Lower lobe of right lung (tissue), 2 donors: ENCODE measurements at regions not wholly inside any gene's neighbourhood (a gene's known extent, or its start where the extent isn't known, plus 50 kb on each side); places are given as distances from the start of the nearest gene placed in this dataset.

Source experiments
- ATAC-seq, 2 donors: fragments of 200-7000 bp; cut with Tn5 transposase; one replicate each; pipeline ENCODE4 v1.9.1; 2020 to 2022; ENCODE audit warnings: mild to moderate bottlenecking in 2 of 2, moderate library complexity in 2 of 2
- DNase-seq: peaks from one replicate; pipeline ENCODE4 v3.0.0-alpha.2; 2020
- H3K27ac ChIP-seq: fragments of 200-600 bp; one replicate; pipeline ENCODE4 v1.8.0; 2022
- H3K27me3 ChIP-seq: fragments of 200-600 bp; one replicate; pipeline ENCODE4 v1.8.0; 2022; ENCODE audit warnings: low read depth
- H3K36me3 ChIP-seq: fragments of 200-600 bp; one replicate; pipeline ENCODE4 v1.8.0; 2022; ENCODE audit warnings: mild to moderate bottlenecking
- H3K4me1 ChIP-seq: fragments of 200-600 bp; one replicate; pipeline ENCODE4 v1.8.0; 2022
- H3K4me3 ChIP-seq: fragments of 200-600 bp; one replicate; pipeline ENCODE4 v1.8.0; 2022; ENCODE audit warnings: mild to moderate bottlenecking
- H3K9me3 ChIP-seq: fragments of 200-600 bp; one replicate; pipeline ENCODE4 v1.8.0; 2022
- intact Hi-C: fragments of 100-400 bp; cut with DNase I; formaldehyde crosslinking; loops from one replicate; pipeline ENCODE4 v1.11.0; 2022
- TF ChIP-seq, protein P1 (sequence below): fragments of 200-600 bp; IDR thresholded peaks from one replicate; pipeline ENCODE4 v1.8.0; 2022; ENCODE audit warnings: antibody characterized with exemption, mild to moderate bottlenecking
- donor health status: DM: no; HTN: yes; CAD: no; lungs with severe emphysema.

DNA sequence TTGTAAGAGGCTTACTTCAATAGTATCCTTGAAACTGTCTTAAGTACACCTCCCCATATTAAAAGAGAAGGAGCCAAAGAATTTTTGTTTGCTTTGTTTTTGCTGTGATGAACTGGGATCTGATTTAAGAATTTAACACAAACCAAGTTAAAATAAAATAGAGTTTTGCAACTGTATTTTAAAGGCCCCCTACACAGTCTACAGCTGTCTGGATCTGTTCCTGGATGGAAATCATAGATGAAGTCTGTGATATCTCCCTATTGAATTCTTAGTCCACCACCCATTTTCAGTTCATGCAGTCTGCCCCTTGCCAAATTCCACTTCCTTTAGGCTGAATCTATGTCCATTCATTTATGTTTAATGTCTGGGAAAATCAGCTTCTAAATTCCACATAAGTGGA, 169.8 kb upstream of the MEOX2 start:
- TF ChIP-seq, protein P1, sequence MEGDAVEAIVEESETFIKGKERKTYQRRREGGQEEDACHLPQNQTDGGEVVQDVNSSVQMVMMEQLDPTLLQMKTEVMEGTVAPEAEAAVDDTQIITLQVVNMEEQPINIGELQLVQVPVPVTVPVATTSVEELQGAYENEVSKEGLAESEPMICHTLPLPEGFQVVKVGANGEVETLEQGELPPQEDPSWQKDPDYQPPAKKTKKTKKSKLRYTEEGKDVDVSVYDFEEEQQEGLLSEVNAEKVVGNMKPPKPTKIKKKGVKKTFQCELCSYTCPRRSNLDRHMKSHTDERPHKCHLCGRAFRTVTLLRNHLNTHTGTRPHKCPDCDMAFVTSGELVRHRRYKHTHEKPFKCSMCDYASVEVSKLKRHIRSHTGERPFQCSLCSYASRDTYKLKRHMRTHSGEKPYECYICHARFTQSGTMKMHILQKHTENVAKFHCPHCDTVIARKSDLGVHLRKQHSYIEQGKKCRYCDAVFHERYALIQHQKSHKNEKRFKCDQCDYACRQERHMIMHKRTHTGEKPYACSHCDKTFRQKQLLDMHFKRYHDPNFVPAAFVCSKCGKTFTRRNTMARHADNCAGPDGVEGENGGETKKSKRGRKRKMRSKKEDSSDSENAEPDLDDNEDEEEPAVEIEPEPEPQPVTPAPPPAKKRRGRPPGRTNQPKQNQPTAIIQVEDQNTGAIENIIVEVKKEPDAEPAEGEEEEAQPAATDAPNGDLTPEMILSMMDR, result no peak
- DNase-seq (no peak), ATAC-seq (no peak)

DNA sequence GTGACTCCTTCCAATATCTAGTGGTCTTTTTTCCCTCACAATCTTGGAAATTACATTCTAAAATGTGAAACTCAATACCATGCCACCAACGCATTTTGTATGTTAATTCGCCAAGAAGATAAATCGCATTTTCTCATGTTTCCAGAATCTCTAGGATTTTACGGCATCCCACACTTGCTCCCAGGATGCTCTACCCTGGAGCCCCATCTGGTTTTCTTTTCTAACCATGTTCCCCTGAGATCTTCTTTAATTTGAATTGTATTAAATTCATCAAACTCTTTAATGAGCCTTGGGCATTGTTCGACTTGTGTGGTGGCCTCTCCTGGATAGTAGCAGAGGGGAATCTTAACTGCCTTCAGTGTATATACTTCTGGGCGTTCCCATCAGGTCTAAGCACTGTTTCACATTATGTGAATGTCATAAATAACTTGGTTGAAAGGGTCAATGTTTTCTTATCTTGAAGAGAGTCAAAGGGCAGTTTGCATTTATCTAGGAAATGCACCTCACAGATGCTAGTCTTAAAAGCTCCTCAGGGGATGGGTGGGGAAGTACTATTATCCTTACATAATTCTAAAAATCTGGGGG, 169.1 kb upstream of the MEOX2 start:
- intact Hi-C loops, result no loop called here
- H3K4me1 ChIP-seq, result no peaks in the 10 kb centered on the region
- ATAC-seq, result no peak
- TF ChIP-seq, protein P1, result no peak
- no peaks in the 10 kb centered on the region for H3K27me3 ChIP-seq
- no peak overlapping the region for H3K27ac ChIP-seq
- H3K36me3 ChIP-seq, result no peaks in the 10 kb centered on the region
- H3K9me3 ChIP-seq, result no peaks in the 10 kb centered on the region
- no peak for DNase-seq
- H3K4me3 ChIP-seq, result no peak overlapping the region

More for the DNA sequence above, 169.8 kb upstream of the MEOX2 start:
- intact Hi-C loops, result no loop called here
- Histone ChIP-seq H3K9me3 (no peaks in the 10 kb centered on the region), H3K4me1 (no peaks in the 10 kb centered on the region), H3K27ac (no peak overlapping the region), H3K36me3 (no peaks in the 10 kb centered on the region), H3K27me3 (no peaks in the 10 kb centered on the region), H3K4me3 (no peak overlapping the region)

DNA sequence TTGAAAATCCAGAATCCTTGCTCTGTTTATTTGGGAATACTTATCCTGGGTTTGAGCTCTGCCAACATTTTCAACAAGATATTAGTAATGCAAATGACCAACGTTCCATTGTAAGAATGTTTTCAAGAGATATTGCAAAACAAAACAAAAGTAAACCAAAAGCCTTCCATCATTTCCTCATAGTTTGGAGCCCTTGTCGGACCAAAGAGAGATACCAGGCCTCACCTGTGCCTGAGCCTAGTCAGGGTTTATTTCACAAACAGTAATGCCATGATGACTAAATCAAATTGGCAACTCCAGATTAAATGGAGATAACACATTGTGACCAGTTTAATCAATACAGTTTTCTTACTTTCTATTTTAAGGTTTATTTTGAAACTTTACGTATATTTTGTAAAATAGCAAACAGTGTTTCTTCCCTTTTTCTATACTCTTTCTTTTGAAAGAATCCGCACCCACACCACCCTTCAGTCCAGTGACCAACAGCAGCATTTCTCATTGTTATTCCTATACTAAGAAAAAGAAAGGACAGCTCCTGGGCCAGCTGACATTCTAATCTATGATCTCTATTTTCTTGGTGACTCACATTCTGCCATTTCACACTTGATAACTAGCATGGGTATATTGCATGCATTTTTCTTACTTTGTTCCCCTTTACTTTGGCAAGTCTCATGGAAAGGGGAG, 168.5 kb upstream of the MEOX2 start:
- Histone ChIP-seq H3K27ac (no peak overlapping the region), H3K9me3 (no peaks in the 10 kb centered on the region), H3K27me3 (no peaks in the 10 kb centered on the region), H3K36me3 (no peaks in the 10 kb centered on the region), H3K4me3 (no peak overlapping the region), H3K4me1 (no peaks in the 10 kb centered on the region)
- TF ChIP-seq, protein P1, result no peak
- no peak for DNase-seq
- peak; percentile 35 to 47 for ATAC-seq
- intact Hi-C loops, result no loop called here

DNA sequence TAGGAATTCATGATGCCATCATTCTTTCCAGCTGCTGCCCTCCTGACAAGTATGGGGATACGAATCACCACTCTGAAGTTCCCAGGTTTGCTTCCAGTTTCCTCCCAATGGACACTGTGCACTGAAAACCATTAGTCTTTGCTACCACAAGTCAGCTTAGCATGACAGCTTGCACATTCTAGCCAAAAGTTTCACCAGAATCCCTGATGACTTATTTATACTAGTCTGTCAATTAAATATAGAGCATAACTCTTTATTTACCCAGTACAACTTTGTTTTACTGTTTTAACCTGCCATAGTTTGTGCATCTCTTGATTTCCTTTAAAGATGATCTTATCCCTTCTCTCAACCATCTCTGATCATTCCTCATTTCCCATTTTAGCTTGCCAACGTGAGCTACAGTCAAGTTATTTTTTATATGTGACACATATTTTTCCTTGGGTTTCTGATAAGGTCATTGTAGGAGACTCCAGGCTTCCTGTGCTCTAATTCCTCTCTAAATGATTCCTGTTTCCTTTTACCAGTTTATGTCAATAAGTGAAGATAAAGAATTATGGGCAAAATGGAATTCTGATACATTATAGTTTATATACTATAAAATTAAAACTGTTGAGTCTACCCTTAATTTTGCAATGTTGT, 167.5 kb upstream of the MEOX2 start:
- no peaks in the 10 kb centered on the region for H3K27me3 ChIP-seq
- TF ChIP-seq, protein P1, result no peak
- no peak overlapping the region for H3K27ac ChIP-seq
- no peaks in the 10 kb centered on the region for H3K9me3 ChIP-seq
- intact Hi-C loops, result no loop called here
- no peak overlapping the region for H3K4me3 ChIP-seq
- ATAC-seq (no peak), DNase-seq (no peak)
- H3K36me3 ChIP-seq, result no peaks in the 10 kb centered on the region
- H3K4me1 ChIP-seq, result no peaks in the 10 kb centered on the region

DNA sequence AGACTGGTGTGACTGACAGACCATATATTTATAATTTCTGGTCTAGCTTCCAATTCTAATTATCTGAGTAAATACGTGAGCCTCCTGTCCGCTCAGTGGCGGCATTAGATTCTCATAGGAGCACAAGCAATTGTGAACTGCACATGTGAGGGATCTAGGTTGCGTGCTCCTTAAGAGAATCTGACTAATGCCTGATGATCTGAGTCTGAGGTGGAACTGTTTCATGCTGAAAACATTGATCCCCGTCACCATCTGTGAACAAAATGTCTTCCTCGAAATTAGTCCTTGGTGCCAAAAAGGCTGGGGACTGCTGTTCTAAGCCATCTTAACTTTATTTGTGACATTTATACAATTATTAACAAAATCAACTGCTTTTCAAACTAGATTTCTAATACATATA, 164.7 kb upstream of the MEOX2 start:
- no peaks in the 10 kb centered on the region for H3K9me3 ChIP-seq
- ATAC-seq, result no peak
- no peak overlapping the region for H3K4me3 ChIP-seq
- no peaks in the 10 kb centered on the region for H3K27me3 ChIP-seq
- TF ChIP-seq, protein P1, result no peak
- intact Hi-C loops, result no loop called here
- peaks cover 5% of the 10 kb centered on the region for H3K4me1 ChIP-seq
- no peak for DNase-seq
- H3K27ac ChIP-seq, result no peak overlapping the region
- no peaks in the 10 kb centered on the region for H3K36me3 ChIP-seq
